ENCODE measurements at regions not wholly inside any gene's neighbourhood (a gene's known extent, or its start where the extent isn't known, plus 50 kb on each side); places are given as distances from the start of the nearest gene placed in this dataset.
"Not testable (repeated sequence)": the region's sequence is repeated elsewhere in the genome, so short reads cannot be mapped to it uniquely, and the experiment has no call there.

- DNase-seq, result no peak
These were observed 191.6 kb downstream of the CDRT15L2 start for GRCh38 chr17:20771104-20771503.

DNA sequence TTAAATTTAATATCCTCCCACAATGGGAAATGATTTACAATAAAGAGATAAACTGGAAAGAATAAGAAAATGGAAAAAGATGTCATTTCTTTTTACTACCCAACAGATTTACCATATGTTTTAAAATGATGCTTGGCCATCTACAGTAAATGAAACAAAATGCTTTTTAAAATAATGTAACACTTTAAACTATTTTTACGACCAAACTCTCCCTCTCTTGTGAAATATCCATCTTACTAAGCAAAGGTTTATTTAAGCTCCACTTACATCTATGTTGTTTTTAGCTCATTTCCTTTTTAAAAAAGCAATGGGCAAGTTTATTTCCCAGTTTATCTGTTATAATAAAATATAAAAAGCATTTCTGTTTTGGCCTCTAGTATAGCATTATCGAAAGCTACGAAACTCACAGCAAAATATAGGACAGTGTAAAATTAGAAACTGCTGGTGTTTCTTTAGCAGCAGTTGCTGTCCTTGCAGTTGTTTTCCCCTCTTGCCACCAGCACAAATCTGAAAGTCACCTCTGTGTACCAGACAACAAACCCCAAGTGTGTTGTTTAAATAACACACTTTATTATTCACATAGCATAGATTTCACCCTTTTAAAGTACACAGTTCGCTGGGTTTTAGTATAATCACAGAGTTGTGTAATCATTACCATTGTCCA lies 195.1 kb downstream of the CDRT15L2 start:
- no peak for DNase-seq

GRCh38 chr17:20775331-20775730 lies 195.8 kb downstream of the CDRT15L2 start:
- no peak for DNase-seq

DNA sequence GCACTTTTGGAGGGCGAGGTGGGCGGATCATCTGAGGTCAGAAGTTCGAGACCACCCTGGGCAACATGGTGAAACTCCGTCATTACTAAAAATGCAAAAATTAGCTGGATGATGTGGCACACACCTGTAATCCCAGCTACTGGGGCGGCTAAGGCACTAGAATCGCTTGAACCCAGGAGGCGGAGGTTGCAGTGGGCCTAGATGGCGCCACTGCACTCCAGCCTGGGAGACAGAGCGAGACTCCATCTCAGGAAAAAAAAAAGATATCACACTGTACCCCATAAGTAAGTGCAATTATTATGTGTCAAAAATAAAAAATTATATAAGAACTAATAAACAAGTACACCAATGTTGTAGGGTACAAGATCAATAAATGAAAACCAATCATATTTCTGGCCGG lies 200.0 kb downstream of the CDRT15L2 start:
- no peak for DNase-seq

DNA sequence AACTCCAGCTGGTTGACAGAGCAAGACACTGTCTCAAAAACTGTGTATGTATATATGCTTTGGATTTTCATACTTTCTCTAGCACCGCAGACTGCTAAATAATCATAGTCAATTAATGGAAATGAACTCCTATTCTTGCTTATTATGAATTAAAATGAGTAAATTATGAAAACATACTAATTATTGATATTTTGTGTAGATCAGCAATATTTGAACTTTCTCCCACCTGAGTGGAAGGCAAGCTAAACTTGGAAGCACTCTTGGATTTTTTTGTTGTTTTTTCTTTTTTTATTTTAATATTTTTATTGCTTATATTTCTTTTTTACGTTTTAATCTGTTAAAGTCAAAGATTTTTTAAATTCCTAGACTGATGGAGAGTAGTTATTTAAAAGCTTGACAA lies 201.7 kb downstream of the CDRT15L2 start:
- DNase-seq, result no peak

GRCh38 chr17:20781869-20782268 lies 202.3 kb downstream of the CDRT15L2 start:
- not testable (repeated sequence) for DNase-seq

GRCh38 chr17:20783091-20783490 lies 203.6 kb downstream of the CDRT15L2 start:
- no peak for DNase-seq

DNA sequence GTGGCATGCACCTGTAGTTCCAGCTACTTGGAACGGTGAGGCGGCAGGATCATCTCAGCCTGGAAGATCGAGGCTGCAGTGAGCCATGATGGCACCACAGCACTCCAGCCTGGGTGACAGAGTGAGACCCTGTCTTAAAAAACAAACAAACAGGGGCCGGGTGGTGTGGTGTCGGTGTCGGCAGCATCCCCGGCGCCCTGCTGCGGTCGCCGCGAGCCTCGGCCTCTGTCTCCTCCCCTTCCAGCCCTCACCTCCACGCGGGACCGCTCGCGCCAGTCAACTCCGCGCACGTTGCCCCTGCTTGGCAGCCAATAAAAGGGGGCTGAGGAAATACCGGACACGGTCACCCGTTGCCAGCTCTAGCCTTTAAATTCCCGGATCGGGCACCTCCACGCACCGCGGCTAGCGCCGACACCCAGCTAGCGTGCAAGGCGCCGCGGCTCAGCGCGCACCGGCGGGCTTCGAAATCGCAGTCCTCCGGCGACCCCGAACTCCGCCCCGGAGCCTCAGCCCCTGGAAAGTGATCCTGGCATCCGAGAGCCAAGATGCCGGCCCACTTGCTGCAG lies 204.7 kb downstream of the CDRT15L2 start:
- no peak for DNase-seq

GRCh38 chr17:20787281-20787680 lies 207.8 kb downstream of the CDRT15L2 start:
- no peak for DNase-seq

GRCh38 chr17:20791626-20792025 lies 212.1 kb downstream of the CDRT15L2 start:
- DNase-seq, result no peak

- not testable (repeated sequence) for DNase-seq
These were observed 215.0 kb downstream of the CDRT15L2 start for GRCh38 chr17:20794532-20794931.

DNA sequence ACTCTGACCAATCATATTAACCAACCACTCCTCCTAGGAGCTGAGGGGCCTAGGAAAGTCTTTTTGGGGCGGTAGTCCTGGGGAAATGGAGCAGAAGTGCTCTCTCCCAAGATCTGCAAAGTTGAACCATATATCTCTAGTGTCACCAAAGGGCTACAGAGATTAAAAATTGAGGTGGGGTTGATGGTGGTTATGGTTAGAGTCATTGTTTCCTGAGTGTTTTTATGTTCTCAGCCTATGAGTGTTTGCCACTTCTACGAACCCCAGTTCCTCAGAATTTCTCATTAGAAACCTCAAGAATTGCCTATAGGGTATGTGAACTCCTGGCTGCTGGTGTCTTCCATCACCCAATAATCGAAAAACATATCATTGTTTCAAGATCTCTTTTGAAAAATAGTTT lies 217.8 kb downstream of the CDRT15L2 start:
- no peak for DNase-seq

- DNase-seq, result no peak
These were observed 220.6 kb downstream of the CDRT15L2 start for GRCh38 chr17:20800146-20800545.

- no peak for DNase-seq
These were observed 226.2 kb downstream of the CDRT15L2 start for GRCh38 chr17:20805751-20806150.

DNA sequence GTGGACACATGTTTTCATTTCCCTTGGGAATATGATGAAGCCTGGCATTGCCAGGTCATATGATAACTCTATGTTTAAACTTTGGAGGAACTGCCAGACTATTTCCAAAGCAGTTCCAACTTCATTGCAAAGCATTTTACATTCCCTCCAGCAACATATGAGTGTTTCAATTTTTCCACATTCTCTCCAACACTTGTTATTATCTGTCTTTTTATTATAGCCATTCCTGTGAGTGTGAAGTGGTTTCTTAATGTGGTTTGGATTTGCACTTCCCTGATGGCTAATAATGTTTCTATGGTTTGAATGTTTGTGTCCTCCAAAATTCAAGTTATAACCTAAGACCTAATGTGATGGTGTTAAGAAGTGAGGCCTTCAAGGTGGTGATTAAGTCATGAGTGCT lies 228.0 kb downstream of the CDRT15L2 start:
- DNase-seq, result not testable (repeated sequence)

DNA sequence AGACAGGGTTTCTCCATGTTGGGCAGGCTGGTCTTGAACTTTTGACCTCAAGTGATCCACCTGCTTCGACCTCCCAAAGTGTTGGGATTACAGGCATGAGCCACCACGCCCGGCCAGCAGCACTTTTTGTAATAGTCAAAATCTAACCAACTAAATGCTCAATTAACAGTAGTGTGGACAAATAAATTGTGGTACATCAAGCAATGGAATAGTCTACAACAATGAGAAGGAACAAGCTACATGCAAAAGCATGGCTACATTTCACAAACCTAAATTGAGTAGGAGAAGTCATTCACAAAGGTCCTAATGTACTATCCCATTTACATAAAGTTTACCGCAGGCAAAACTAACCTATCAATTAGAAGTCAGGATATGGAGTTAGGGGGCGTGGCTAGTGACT lies 227.4 kb downstream of the USP22 start:
- not testable (repeated sequence) for DNase-seq

- DNase-seq, result no peak
These were observed 218.9 kb downstream of the USP22 start for GRCh38 chr17:20823905-20824304.

GRCh38 chr17:20825539-20825938 lies 217.3 kb downstream of the USP22 start:
- no peak for DNase-seq

- DNase-seq, result not testable (repeated sequence)
These were observed 202.4 kb downstream of the USP22 start for GRCh38 chr17:20840453-20840852.

DNA sequence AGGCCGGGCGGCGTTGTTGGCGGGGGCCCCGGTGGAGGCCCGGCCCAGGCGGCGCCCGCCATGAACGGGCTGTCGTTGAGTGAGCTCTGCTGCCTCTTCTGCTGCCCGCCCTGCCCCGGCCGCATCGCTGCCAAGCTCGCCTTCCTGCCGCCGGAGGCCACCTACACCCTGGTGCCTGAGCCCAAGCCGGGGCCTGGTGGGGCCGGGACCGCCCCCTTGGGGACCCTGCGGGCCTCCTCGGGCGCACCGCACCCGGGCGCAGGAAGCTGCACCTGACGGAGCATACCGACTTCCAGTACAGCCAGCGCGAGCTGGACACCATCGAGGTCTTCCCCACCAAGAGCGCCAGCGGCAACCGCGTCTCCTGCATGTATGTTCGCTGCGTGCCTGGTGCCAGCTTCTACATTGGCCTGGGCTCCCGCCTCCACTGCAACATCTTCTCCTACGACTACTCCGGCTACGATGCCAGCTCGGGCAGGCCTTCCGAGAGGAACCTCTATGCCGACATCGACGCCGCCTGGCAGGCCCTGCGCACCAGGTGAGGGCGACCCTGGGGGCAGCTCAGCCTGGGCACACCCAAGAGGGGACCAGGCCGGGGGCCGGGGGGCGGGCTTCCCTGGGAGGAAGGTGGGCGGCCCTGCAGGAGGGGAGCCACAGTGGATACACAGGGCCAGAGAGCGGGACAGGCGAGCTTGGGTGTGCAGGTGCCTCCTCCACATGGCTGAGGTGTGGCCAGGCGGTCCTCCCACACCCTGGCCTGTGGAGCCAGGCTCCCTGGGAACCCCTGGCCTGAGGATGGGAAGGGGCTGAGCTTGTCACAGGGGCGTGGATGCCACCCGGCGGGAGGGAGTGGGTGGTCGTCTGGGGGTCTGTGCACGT lies 201.6 kb downstream of the USP22 start:
- DNase-seq, result not testable (repeated sequence)

GRCh38 chr17:20842012-20842411 lies 200.8 kb downstream of the USP22 start:
- DNase-seq, result not testable (repeated sequence)

- DNase-seq, result not testable (repeated sequence)
These were observed 199.6 kb downstream of the USP22 start for GRCh38 chr17:20843261-20843660.

- DNase-seq, result not testable (repeated sequence)
These were observed 198.8 kb downstream of the USP22 start for GRCh38 chr17:20843799-20844553.
